ENCODE measurements at regions not wholly inside any gene's neighbourhood (a gene's known extent, or its start where the extent isn't known, plus 50 kb on each side); places are given as distances from the start of the nearest gene placed in this dataset.

DNA sequence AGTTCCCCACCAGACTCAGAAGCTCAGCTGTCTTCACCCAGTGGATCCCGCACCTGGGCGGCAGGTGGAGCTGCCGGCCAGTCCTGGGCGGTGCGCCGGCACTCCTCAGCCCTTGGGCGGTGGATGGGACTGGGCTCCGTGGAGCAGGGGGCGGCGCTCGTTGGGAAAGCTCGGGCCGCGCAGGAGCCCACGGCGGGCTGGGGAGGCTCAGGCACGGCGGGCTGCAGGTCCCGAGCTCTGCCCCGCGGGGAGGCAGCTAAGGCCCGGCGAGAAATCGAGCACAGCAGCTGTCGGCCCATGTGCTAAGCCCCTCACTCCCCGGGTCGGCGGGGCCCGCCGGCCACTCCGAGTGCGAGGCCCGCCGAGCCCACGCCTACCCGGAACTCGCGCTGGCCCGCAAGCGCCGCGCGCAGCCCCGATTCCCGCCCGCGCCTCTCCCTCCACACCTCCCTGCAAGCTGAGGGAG lies 560.0 kb downstream of the BRINP1 start:
- DNase-seq: no peak

DNA sequence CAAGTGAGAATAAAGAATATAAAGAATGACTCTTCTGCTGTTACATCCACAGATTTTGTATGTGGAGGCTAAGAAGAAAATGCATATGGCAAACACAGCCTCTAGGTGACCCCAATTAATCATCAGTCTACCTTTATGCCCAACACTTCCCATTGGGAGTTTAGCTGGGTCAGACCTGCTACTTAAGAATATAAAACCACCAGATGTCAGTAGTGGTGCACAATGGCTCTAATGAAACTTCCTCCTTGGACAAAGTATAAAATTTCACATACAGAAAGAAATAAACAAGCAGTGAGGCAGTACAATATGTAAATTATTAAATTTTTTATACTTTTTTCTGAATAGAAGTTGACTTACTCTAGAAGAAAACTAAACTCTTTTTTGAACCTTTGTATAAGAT lies 539.9 kb downstream of the BRINP1 start:
- no peak for DNase-seq

DNA sequence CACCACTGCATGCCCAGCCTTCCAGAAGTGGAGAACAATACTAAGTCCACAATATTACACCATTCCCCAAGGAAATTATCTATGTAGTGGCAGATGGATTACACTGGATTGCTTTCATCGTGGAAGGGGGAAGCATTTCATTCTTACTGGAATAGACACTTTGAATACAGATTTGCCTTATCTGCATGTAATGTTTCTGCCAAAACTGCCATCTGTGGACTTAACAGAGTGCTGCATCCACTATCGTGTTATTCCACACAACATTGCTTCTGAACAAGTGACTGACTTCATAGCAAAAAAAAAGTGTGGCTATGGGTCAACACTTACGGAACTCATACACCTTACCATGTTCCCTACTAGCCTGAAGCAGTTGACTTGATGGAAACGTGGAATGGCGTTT lies 536.9 kb downstream of the BRINP1 start:
- DNase-seq: no peak

DNA sequence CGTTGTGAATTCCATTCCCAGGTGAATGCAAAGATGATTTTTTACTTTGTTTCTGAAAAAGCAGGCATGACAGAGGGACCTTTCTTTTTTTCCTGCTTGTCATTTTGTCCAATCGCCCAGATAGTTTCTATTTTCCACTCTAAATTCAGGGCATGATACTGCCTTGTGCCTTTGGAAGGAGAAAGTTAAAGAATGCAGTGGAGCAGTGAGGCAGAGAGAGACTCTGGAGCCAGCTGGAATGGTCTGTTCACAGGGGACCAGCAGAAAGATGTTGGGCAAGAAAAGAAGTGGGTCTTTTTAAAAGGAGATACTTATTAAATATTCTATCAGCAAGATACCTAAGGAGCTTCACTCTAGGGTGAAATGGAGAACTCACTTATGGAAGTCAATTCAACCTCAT lies 532.3 kb downstream of the BRINP1 start:
- DNase-seq: no peak

DNA sequence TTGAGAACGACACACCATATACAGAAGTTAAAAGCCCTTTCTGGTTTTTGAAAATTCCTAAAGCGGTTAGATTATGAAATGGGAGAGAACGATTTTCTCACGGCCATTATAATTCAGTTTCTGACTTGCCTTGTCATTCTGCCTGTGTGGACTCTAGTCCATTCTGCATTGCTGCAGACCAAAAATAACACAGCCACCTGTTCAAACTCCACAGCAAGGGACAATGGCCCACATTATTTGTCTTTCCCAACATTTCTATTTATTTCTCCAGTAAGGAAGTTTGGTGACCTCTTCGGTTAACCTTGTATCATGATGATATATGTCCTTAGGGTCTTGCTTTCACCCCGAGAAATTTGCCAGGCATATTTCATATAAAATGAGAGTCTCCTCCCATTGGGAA lies 497.7 kb downstream of the BRINP1 start:
- DNase-seq: no peak

DNA sequence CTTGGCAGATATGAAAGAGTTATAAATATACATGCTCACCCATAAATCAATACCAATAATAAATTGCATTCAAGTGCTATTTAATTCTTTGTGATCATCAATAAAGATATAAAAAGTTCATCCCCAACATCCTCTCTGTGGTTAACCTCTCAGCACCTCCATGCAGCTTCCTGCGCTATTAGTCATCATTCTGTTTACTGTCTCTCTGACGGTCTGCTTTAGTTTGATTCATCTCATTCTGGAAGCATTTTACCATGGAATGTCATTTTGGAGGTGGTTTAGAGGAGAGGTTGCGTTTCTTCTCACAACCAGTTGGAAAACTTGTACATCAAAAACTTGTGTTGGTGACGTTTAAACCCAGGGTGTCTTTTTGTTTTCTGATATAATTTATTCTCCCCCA lies 486.6 kb downstream of the BRINP1 start:
- no peak for DNase-seq

DNA sequence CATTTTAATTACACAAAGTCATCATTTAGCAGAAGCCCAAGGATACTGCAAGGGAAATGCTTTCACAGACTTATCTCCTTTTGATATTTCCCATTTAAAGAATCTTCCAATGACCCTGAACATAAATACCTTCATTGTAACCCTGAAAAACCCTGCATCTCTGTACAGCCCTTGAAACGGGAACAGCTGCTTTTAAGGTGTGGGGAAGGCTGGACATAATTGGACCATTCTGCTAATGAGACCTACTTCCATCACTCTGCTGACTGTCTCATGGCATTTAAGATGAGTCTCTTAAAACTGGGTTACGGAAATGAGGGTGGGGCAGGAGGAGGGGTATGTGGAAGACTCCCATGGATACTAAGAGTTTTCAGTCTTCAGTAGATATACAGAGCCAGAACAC lies 485.8 kb downstream of the BRINP1 start:
- DNase-seq: no peak

DNA sequence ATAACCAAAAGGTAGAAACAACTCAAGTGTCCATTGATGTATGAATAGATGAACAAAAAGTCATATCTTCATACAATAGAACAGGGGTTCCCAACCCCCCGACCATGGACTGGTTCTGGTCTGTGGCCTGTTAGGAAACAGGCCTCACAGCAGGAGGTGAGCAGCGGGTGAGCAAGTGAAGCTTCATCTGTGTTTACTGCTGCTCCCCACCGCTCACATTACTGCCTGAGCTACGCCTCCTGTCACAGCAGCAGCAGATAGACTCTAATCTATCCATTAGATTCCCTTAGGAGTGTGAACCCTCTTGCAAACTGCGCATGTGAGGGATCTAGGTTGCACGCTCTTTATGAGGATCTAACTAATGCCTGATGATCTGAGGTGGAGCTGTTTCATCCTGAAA lies 478.0 kb downstream of the BRINP1 start:
- no peak for DNase-seq

DNA sequence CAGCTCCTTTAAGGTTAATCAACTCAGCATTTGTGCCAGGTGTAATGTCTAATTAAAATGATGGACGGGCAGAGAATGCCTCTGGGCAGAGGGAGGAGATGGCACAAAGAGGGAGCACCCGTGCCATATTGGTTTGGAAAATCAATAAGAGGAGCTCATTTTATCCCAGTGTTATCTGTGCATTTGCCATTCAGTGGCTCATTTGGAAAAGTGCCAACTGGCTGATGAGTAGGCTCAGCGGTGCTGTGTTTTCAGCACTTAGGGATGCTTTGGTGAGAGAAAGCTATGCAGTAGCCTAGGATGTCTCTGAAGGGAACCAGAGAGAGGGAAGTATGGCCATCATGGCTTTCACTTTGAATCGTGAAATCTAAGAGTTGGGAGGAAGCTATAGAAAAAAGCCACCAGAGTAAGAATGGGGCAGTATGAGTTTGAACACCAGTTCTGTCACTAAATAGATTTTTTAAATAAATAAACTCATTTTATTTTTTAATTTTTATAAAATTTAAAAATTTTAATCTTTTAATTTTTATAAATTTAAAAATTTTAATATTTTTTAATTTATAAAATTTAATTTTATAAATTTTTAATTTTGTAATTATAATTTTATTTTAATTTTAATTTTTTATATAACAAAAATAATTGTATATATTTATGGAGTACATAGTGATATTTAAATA lies 472.8 kb downstream of the BRINP1 start:
- DNase-seq: peak; percentile 35

DNA sequence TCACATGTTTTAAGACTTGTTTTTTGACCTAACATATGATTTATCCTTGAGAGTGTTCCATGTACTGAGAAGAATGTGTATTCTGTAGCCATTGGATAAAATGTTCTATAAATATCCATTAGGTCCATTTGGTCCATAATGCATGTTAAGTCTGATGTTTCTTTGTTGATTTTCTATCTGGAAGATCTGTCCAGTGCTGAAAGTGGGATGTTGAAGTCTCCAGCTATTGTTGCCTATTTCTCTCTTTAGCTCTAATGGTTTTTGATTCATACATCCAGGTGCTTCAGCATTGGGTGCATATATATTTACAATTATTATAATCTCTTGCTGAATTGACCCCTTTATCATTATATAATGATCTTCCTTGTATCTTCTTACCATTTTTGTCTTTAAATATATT lies 451.1 kb downstream of the BRINP1 start:
- no peak for DNase-seq

DNA sequence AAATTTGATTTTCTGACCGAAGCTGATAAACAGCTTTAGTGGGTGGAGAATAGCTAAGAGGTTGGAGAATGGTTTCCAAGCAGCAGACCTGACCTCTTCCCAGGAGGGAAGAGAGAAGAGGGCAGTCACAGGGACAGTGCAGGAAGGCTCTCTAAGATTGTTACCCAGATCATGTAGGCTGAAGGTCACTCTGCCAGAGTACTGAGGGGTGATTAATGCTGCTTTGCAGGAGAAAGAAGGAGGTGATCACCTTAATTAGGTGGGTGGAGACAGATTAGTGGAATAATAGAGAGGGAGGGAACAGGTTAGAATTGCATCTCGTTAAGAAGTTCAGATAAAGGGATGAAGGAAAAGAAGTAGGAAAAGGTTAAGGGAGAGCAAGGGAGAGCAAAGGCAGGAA lies 440.5 kb downstream of the BRINP1 start:
- peak; percentile 28 for DNase-seq

DNA sequence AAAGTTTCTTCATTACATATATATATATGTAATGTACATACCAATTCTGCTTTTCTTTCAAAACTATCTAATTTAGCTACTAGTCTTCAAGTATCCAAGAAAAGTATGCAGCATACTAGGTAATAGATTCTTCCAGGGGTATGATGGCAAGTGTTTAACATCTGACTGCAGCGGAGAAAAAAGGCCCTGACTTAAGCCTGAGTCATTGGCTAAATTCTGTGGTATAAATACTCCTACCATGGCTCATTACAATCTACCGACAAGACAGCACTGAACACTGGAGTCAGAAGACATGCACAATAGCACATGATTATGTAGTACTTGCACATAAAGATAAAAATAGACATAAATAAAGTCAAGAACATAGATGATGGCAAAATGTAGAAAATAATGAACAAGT lies 439.9 kb downstream of the BRINP1 start:
- DNase-seq: no peak

DNA sequence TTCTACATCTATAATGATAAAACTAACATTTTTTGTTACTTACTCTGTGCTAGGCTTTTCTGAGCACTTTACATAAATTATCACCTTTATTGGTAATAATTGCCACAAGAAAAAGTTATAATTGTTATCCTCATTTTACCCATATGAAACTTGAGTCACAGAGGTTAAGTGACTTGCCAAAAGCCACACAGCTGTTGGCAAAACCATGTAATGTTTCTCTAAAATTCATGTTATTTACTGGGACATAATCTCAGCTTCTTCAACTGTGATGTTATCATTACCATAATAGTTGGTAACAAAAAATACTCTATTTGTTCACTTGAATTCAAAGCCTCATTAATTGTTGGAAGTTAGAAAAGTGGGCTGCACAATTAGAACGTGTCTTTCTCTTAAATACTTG lies 437.3 kb downstream of the BRINP1 start:
- no peak for DNase-seq

DNA sequence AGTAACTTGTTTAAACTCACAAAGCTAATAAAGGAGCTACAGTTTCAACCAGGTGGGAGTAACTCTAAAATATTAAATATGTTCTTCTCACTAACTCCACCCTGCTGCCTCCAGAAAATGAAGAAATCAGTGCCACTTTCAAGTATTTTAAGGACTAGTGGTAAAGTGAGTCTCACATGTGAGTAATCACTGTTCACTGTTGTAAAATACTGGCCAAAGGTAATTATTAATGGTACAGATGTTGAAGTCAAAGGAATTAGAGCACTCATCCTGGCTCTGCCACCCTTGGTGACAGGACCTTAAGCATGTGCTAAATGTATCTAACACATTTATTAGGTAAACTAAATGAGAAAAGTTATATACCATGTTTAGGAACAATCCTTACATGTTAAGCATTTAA lies 430.7 kb downstream of the BRINP1 start:
- DNase-seq: no peak

DNA sequence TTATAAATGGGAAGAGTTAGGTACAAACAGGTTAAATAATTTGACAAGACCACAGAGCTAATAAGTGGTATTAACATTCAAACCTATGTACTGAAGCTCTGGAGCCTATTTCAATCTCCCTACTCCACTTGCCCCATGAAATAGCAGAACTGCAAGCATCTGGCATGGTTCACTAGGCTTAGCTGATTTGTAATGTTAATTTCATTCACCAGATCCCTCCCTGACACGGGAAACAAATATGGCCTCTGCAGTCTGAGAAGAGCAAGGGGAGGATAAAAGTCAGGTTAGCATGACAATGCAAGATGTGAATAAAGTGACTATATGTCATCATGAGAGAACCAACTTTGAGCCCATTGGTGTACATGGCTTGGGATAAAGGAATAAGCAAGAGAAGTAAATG lies 428.8 kb downstream of the BRINP1 start:
- no peak for DNase-seq

DNA sequence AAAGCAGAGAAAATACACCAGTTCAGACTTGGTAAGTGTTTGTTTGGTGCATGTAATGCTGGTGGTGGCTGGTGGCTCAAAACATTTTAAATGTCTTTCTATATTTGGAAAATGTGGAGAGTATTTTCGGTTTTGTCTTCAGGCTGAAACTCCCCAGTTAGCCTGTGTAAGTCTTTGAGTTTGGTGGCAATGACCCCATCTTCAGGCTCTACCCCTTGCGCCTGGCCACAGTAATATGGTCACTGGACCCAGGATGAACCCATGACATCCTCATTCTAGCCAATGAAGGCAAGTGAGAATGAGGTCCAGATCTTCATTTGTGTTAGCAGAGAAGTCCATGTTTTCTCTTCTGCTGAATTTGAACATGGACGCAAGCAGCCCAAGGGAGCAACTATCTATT lies 422.6 kb downstream of the BRINP1 start:
- DNase-seq: no peak

DNA sequence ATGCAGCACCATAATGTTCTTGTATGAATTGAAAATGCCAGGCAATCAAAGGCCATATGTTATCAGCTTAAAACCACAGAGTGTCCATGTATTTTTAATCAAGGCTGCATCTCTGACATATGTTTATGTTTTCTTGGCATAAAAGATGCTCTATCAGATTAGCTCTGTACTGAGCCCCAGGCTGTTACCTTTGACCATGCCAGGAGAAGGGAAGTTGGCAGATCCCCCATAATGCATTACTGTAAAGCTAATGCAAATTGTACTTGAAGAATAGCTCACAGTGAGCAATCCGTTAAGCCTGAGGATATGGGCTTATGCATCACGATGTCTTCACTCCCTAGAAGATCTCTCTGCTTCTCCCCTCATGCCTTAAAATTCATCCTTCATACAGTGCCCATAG lies 414.4 kb downstream of the BRINP1 start:
- no peak for DNase-seq

DNA sequence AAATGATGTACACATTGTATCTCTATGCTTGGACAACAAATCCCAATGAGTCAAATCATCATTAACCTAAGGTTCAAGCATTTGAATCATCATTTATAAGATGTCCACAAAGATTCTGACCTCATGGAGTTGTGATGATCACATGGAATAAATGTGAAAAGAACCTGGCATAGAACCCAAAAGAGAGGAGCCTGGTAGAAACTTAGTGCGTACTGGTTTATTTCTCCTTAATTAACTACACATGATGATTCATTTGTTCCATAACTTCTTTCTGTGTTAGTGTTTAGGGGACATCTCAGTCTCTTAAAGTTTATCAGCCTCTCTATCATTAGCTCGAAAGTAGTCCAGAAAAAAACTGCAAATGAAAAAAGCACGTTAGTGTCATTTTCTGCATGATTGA lies 411.6 kb downstream of the BRINP1 start:
- DNase-seq: no peak

DNA sequence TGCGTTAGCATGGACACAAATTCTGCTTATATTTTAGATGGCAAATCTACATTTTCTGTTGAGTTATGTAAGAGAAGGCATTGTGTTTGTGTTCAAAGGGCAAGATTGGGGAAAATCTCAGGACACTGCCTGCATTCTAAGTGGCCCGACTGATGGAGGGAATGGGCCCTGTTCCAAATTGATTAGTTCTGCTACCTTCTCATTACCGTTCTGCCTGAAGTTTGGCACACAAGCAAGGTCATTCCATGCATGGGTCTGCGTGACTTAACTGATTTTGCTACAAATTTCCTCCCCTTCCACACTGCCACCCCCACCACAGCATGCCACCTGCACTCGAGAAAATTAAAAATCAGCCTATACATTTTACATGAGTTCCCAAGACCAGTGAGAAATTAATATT lies 409.9 kb downstream of the BRINP1 start:
- no peak for DNase-seq

DNA sequence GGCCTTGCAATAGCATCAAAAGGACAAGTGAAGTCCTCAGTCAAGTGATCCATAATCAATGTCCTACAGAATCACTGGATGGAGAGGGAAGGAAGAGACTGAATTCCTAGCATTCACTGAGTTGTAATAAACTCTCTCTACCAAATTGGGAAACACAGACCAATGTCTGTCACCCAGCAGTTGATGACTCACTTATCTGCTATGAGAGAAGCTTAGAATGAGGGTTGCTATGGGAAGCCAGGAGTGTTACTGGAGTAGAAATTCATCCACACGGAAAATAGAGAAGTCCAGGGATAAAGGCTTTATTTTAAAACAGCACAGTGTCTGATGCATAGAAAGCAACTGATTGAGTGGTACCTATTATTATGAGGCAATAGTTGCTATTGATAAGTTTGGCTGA lies 407.4 kb downstream of the BRINP1 start:
- no peak for DNase-seq

DNA sequence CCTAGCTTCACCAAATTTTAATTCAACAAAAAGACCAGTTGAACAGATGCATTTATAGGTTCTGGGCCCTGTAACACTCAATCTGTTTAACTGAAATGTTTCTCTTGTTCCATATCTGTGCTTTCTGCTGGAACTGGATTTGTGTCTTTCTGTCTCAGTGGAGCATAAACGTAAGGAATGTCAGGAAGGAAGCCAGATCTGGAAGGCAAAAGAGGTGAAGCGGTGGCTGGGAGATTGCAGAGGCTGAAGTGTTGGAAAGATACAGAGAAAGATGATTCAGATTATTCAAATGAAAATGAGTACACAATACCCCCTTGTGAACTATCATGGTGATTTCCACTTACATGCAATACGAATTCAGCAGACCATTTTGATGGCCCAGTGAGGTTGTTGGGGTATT lies 406.8 kb downstream of the BRINP1 start:
- no peak for DNase-seq

DNA sequence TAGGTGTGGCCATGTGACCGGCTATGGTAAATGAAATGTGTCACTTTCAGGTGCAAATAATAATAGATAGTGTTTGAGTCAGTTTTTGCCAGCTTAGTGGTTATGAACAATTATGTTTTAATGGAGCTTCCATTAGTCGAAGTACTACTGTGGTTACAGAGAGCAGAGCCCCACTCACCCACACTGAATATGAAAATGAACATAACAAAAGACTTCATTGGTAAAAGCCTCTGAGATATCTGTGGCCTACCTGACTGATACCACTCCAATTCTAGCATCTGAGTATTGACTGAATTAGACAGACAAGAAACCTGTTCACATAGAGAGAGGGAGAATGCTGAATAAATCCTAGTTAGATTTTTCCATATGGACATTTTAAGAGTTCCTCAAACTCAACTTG lies 405.6 kb downstream of the BRINP1 start:
- DNase-seq: no peak

DNA sequence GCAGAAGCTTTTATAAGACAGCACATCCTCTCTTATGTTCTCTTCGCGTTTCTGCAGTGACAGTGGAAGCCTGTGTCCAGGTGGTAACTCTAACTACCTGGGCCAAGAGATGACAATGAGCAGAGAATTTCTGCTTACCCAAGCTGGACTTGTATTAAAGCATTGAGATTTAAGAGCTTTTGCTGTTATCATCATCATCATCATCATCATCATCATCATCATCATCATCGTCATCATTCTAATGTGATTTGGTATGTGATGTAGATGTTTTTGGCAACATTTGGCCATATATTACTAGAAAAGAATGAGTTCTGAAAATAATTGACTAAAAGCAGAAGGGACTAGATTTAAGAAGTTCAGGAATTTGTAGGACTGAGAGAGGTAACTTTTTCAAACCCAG lies 401.3 kb downstream of the BRINP1 start:
- no peak for DNase-seq

DNA sequence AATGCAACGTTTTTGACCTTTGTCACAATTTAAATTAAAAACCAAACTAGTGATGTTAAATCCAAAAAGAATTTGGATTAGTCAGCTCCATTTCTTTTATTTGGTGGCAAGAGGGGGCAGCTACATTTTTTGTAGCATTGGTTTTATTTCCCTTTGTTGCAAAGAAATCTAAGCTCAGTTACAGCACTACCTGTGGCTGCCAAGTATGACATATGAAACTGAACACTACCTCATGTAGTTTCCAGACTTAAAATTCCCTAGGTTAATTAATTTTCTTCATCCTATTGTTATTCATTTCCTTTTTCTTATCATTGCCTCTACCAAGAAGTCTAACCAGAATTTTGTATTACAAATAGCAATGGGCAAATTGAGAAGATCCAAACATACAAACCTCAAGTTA lies 393.5 kb downstream of the BRINP1 start:
- DNase-seq: no peak

DNA sequence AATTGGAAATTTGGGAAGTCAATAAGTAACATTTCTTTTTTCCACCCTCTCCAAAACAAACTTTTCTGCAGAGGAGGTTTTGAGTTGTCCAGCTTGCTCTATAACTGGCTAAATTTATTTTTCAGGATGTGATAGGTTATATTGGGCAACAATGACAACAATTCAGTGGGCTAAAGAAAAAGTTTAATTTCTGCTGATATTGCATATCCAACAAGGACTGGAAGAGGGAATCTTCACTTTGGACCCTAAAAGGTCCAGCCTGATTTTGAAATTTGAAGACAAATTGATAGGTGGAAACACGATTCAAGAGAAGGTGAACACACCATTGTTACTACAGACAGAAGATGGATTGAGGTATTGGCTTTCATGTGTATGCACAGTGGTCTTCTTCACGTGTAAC lies 393.1 kb downstream of the BRINP1 start:
- DNase-seq: no peak

DNA sequence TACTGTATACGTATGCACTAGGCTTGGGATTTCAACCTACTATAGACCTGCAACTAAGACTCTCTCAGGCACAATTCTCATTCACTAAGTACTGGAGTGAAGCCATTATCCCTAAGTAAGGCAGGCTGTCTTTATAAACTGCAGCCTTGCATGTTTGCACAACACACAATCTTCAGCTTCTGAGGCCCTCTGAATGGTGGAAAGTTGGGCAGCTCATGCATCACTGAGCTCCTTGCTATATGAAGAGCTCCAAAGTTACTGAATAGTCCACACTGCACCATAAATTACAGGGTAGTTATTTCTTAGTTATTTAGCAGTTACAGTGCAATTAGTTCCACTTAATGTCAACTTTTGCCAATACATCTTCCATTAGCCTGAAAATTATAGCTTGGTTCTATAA lies 384.6 kb downstream of the BRINP1 start:
- peak; percentile 77 for DNase-seq
